B cell (primary cell): ENCODE measurements at regions not wholly inside any gene's neighbourhood (a gene's known extent, or its start where the extent isn't known, plus 50 kb on each side); places are given as distances from the start of the nearest gene placed in this dataset.

ENCODE experiments used
- ATAC-seq: fragments of 200-7000 bp; cut with Tn5 transposase; one replicate; pipeline ENCODE4 v1.10.0; 2021; ENCODE audit warnings: low read depth, mild to moderate bottlenecking, moderate number of reproducible peaks, moderate library complexity
- CTCF ChIA-PET: fragments of 350-600 bp; sonication (Branson Sonifier 250); formaldehyde crosslinking; loops from one replicate; lab custom pipeline; 2021; ENCODE audit warnings: antibody characterized with exemption, inconsistent platforms; lab: Charles Lee
- POLR2A ChIA-PET: fragments of 350-600 bp; sonication (Branson Sonifier 250); formaldehyde crosslinking; loops from one replicate; lab custom pipeline; 2021; ENCODE audit warnings: antibody characterized with exemption; lab: Charles Lee
- DNase-seq: peaks from one replicate; pipeline ENCODE4 v3.0.0; 2013
- H2AFZ ChIP-seq: 2 replicates; pipeline ENCODE4 v1.6.1; 2012; ENCODE audit warnings: mild to moderate bottlenecking, low read depth, low read length; ENCODE audit not compliant: insufficient read depth, poor library complexity, severe bottlenecking
- H3K27ac ChIP-seq, 2 donors: 1 replicate in 1 of 2; 2 replicates in 1 of 2; pipeline ENCODE4 v1.5.1; 2012 to 2013; ENCODE audit warnings: low read length in 2 of 2, mild to moderate bottlenecking in 2 of 2, moderate library complexity in 1 of 2
- H3K27me3 ChIP-seq, 4 experiments: fragments of 200-600 bp in 1 of 4; sonication (generic) in 1 of 4; replicated peaks in 1 of 4; 1 replicate in 2 of 4; 2 replicates in 2 of 4; pipeline versions ENCODE4 v1.6.1 to v1.7.0; 2013 to 2016; ENCODE audit warnings: low read length in 3 of 4, mild to moderate bottlenecking in 2 of 4, mixed read lengths in 1 of 4, moderate library complexity in 1 of 4; ENCODE audit not compliant: insufficient read depth in 4 of 4, control insufficient read depth in 3 of 4; ENCODE audit errors: control extremely low read depth in 1 of 4
- H3K36me3 ChIP-seq, 2 experiments: replicated peaks in 1 of 2; 1 replicate in 1 of 2; 2 replicates in 1 of 2; pipeline versions ENCODE4 v1.6.1 to v1.7.1; 2013; ENCODE audit warnings: low read length in 1 of 2; ENCODE audit not compliant: insufficient read depth in 2 of 2, control insufficient read depth in 1 of 2; ENCODE audit errors: control extremely low read depth in 1 of 2, extremely low read depth in 1 of 2
- H3K4me1 ChIP-seq, 2 donors: fragments of 200-600 bp in 1 of 2; sonication (generic) in 1 of 2; 1 replicate in 1 of 2; 2 replicates in 1 of 2; pipeline versions ENCODE4 v1.5.1 to v1.6.1; 2013 to 2017; ENCODE audit warnings: low read length in 2 of 2; ENCODE audit not compliant: control insufficient read depth in 2 of 2, insufficient read depth in 2 of 2
- H3K4me2 ChIP-seq: replicated peaks from 2 replicates; pipeline ENCODE3; 2012; ENCODE audit warnings: mild to moderate bottlenecking, low read depth, low read length; ENCODE audit not compliant: poor library complexity, severe bottlenecking
- H3K4me3 ChIP-seq, 5 experiments: fragments of 200-600 bp in 1 of 5; sonication (generic) in 1 of 5; 1 replicate in 3 of 5; 2 replicates in 2 of 5; pipeline versions ENCODE4 v1.5.1 to v1.7.0; 2011 to 2016; ENCODE audit warnings: low read length in 4 of 5, mild to moderate bottlenecking in 4 of 5, low read depth in 2 of 5, control low read depth in 1 of 5, moderate library complexity in 1 of 5; ENCODE audit not compliant: insufficient read depth in 1 of 5; ENCODE audit errors: control extremely low read depth in 1 of 5, extremely low read depth in 1 of 5
- H3K79me2 ChIP-seq: fragments of 200-600 bp; sonication (generic); one replicate; pipeline ENCODE4 v1.6.0; 2016; ENCODE audit warnings: low read length; ENCODE audit not compliant: control insufficient read depth, insufficient read depth
- H3K9ac ChIP-seq: fragments of 200-600 bp; sonication (generic); 2 replicates; pipeline ENCODE4 v1.6.1; 2017; ENCODE audit warnings: mild to moderate bottlenecking, low read length, moderate library complexity
- H3K9me3 ChIP-seq, 3 donors: one replicate each; pipeline versions ENCODE4 v1.6.1 to v1.7.1; 2013; ENCODE audit warnings: low read length in 2 of 3; ENCODE audit not compliant: control insufficient read depth in 2 of 3, insufficient read depth in 1 of 3; ENCODE audit errors: control extremely low read depth in 1 of 3
- H4K20me1 ChIP-seq: 2 replicates; pipeline ENCODE4 v1.6.0; 2012; ENCODE audit warnings: mild to moderate bottlenecking, low read length; ENCODE audit not compliant: insufficient read depth, control insufficient read depth, poor library complexity, severe bottlenecking
- H3K27ac Mint-ChIP-seq: one replicate; pipeline ENCODE4 v1.8.0; 2021; ENCODE audit warnings: mixed read lengths
- H3K27me3 Mint-ChIP-seq: one replicate; pipeline ENCODE4 v1.8.0; 2021; ENCODE audit warnings: mixed read lengths
- H3K4me1 Mint-ChIP-seq: one replicate; pipeline ENCODE4 v1.8.0; 2021; ENCODE audit warnings: mixed read lengths
- H3K4me3 Mint-ChIP-seq: one replicate; pipeline ENCODE4 v1.8.0; 2021; ENCODE audit warnings: mixed read lengths
- H3K9me3 Mint-ChIP-seq: one replicate; pipeline ENCODE4 v1.8.0; 2022; ENCODE audit warnings: mixed read lengths; ENCODE audit not compliant: insufficient read depth
- EZH2 ChIP-seq: IDR thresholded peaks from 2 replicates; pipeline ENCODE4 v1.6.1; 2012; ENCODE audit warnings: borderline replicate concordance, low read depth, mild to moderate bottlenecking, moderate library complexity, low read length; ENCODE audit not compliant: insufficient read depth, poor library complexity, severe bottlenecking
- WGBS: methylation state at CpG from one replicate; pipeline ENCODE4 v1.1.5; 2013; ENCODE audit warnings: missing lambda C conversion rate; ENCODE audit not compliant: insufficient coverage; 5-methylcytosine and 5-hydroxymethylcytosine counted together
- intact Hi-C: fragments of 100-400 bp; cut with micrococcal nuclease; formaldehyde crosslinking; loops from one replicate; pipeline ENCODE4 v1.10.0; 2022
- TF ChIP-seq, protein P1 (sequence below): fragments of 200-600 bp; IDR thresholded peaks from one replicate; pipeline ENCODE4 v1.8.0; 2022; ENCODE audit warnings: antibody characterized with exemption, mild to moderate bottlenecking

DNA sequence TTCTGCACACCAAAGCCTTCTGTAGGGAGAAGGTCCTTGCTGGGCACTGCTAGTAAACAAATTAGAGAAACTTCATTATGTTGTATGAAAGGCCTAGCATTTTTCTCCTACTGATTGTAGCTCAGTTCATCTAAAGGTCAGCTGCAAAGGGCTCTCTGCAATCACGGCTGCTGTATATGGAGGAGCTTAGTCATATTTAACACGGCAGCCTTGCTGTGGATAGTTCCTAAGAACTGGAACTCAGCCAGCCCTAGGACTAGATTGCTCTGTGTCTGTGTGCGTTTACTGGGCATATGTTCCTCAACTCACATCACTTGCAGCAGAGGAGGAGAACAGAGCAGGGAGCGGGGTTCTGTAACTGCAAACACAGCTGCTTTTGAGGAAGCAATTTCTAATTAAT is 1103.9 kb upstream of the KLHL29 start:
- 76% methylated on average over 2 of the region's 4 CpGs for WGBS
- TF ChIP-seq, protein P1, sequence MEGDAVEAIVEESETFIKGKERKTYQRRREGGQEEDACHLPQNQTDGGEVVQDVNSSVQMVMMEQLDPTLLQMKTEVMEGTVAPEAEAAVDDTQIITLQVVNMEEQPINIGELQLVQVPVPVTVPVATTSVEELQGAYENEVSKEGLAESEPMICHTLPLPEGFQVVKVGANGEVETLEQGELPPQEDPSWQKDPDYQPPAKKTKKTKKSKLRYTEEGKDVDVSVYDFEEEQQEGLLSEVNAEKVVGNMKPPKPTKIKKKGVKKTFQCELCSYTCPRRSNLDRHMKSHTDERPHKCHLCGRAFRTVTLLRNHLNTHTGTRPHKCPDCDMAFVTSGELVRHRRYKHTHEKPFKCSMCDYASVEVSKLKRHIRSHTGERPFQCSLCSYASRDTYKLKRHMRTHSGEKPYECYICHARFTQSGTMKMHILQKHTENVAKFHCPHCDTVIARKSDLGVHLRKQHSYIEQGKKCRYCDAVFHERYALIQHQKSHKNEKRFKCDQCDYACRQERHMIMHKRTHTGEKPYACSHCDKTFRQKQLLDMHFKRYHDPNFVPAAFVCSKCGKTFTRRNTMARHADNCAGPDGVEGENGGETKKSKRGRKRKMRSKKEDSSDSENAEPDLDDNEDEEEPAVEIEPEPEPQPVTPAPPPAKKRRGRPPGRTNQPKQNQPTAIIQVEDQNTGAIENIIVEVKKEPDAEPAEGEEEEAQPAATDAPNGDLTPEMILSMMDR, result no peak
- no peak for TF ChIP-seq EZH2
- Histone ChIP-seq H3K4me1 (no peaks in the 10 kb centered on the region), H3K27me3 (no peaks in the 10 kb centered on the region), H3K36me3 (no peaks in the 10 kb centered on the region), H3K79me2 (no peaks in the 10 kb centered on the region), H2AFZ (no peak overlapping the region), H4K20me1 (no peaks in the 10 kb centered on the region), H3K9ac (no peak overlapping the region), H3K27ac (no peak overlapping the region), H3K9me3 (no peaks in the 10 kb centered on the region), H3K4me3 (no peak overlapping the region), H3K4me2 (no peak overlapping the region)
- ATAC-seq (no peak), DNase-seq (no peak)
- H3K4me1 Mint-ChIP-seq, result no peaks in the 10 kb centered on the region
- H3K4me3 Mint-ChIP-seq, result no peak overlapping the region
- no peak overlapping the region for H3K27ac Mint-ChIP-seq
- ChIA-PET CTCF (no interaction called here), POLR2A (no interaction called here)
- no peaks in the 10 kb centered on the region for H3K27me3 Mint-ChIP-seq
- peaks cover 3% of the 10 kb centered on the region for H3K9me3 Mint-ChIP-seq
- intact Hi-C loops, result no loop called here

GRCh38 chr2:22282220-22282619 is 1102.8 kb upstream of the KLHL29 start:
- Histone ChIP-seq H3K4me3 (no peak overlapping the region), H3K4me2 (no peak overlapping the region), H2AFZ (no peak overlapping the region), H3K9ac (no peak overlapping the region), H3K4me1 (no peaks in the 10 kb centered on the region), H3K36me3 (no peaks in the 10 kb centered on the region), H3K79me2 (no peaks in the 10 kb centered on the region), H3K27me3 (no peaks in the 10 kb centered on the region), H4K20me1 (no peaks in the 10 kb centered on the region), H3K27ac (no peak overlapping the region), H3K9me3 (no peaks in the 10 kb centered on the region)
- no peaks in the 10 kb centered on the region for H3K4me1 Mint-ChIP-seq
- TF ChIP-seq, protein P1, result no peak
- no peak for TF ChIP-seq EZH2
- ATAC-seq, result no peak
- no peak overlapping the region for H3K4me3 Mint-ChIP-seq
- H3K9me3 Mint-ChIP-seq, result peaks cover 3% of the 10 kb centered on the region
- POLR2A ChIA-PET, result no interaction called here
- WGBS, result no CpG with 5 or more reads among the region's 1 CpG
- H3K27me3 Mint-ChIP-seq, result no peaks in the 10 kb centered on the region
- H3K27ac Mint-ChIP-seq, result no peak overlapping the region
- CTCF ChIA-PET, result no interaction called here
- intact Hi-C loops, result no loop called here
- no peak for DNase-seq
